Fibroblast of gingiva (primary cell): ENCODE measurements at regions not wholly inside any gene's neighbourhood (a gene's known extent, or its start where the extent isn't known, plus 50 kb on each side); places are given as distances from the start of the nearest gene placed in this dataset.
A peak's percentile ranks its signal among the peaks of the same experiment; 100 is the strongest.
"Not testable (repeated sequence)": the region's sequence is repeated elsewhere in the genome, so short reads cannot be mapped to it uniquely, and the experiment has no call there.

Experiments
- DNase-seq: peaks from one replicate; pipeline ENCODE4 v3.0.0-alpha.2; 2011; ENCODE audit warnings: low read depth

DNA sequence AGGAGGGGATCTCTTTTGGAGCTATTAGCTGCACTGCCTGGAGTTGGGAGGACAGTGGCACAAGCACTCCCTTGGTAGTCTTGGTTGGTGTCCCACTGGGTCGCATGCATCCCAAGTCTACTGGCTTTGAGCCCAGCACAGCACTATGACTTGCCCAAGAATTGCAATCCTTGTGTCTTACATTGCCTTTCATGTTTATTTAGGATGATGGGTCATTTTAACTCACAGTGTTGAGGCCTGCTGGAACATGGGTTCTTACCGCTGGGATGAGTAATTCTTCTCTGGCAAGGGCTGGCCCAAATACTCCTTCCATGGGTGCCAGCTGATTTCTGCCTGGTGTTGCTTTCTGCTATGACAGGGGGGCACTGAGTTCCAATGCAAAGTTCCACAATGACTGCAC lies 185.5 kb downstream of the TEX13C start:
- DNase-seq: peak; percentile 0

DNA sequence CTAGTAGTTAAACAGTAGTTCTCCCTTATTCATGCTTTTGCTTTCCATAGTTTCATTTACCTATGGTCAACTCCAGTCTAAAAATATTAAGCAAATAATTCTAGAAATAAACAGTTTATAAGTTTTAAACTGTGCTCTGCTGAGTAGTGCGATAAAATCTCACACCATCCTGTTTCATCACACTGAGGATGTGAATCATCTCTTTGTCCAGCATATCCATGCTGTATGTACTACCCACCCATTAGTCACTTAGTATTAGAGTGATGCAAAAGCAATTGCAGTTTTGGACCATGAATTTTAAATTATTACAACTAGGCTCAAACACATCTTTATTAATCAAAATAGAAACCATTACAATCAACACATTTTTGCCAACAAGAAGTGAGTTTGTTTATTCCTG lies 187.4 kb downstream of the TEX13C start:
- DNase-seq: peak; percentile 0

DNA sequence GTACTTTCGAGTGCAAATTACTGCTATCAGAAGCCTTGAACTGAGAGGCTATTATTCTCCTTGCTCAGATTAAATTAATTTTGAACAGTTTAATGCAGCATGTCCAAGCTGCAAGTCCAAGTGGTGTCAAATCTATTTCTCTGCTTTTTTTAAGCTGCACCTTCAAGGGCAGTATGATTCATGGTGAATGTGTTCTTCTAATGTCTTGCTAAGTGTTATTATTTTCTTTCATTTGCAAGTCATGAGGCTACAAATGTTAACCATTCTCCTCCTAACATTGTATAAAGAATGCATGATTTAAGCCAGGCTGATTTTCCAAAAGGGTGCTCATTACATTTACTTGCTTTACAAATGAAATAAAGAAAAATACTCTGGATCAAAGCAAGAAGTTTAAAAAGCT lies 200.4 kb downstream of the TEX13C start:
- no peak for DNase-seq

DNA sequence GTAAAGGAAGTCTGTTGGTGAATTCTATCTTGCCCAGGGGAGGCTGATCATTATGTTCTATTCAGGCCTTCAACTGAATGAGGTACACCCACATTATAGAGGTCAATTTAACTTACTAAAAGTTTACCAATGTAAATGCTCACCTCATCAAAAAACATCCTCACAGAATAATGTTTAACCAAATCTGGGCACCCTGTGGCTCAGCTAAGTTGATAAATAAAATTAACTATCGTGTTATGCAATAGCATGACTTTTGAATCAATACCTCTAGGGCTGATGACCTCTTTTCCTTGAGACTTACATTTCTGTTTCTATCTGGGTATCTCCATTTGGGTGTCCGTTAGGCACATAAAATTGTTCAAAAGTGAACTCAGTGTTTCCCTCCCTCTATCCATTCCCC lies 203.1 kb downstream of the TEX13C start:
- no peak for DNase-seq

DNA sequence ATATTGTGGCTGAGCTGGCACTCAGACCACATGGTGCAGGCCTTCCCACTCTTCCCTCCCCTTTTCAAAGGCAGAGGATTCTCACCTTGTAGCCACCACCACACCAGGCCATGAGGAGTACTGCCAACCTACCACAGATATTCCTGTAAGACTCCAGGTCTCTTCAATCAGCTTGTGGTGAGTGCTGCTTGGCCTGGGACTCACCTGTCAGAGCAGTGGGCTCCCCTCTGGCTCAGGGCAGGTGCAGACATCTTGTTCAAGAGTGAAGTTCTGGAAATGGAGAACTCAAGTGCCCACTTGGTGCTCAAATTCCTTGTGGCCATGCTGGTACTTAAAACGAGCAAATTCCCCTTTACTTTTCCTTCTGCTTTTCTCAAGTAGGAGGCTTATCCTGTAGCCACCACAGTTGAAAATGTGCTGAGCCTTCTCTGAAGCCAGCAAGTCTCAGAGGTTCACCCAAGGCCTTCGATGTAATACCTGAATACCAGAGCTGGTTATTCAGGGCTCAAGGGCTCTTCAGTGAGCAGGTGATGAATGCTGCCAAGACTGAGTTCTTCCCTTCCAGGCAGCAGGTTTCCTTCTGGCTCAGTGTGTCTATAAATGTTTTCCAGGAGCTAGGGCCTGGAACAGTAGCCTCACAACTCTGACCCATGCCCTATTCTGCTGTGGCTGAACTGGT lies 212.9 kb downstream of the TEX13C start:
- no peak for DNase-seq

DNA sequence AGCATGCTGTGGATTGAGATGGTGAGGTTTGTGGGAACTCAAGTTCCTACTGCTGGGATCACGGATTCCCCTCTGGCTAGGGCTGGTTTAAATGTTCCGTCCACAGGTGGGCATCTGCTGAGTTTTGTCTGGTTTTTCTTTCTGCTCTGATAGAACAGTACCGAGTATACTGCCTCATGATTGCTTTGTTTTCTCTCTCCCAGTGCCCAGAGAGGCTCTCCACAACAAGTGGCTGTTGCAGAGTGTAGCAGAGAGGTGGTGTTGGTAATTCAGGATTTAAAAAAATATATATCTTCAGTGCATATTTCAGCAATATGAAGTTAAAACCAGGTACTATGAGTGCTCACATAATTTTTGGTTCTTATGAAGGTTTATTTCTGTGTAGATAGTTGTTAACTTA lies 213.7 kb downstream of the TEX13C start:
- no peak for DNase-seq

DNA sequence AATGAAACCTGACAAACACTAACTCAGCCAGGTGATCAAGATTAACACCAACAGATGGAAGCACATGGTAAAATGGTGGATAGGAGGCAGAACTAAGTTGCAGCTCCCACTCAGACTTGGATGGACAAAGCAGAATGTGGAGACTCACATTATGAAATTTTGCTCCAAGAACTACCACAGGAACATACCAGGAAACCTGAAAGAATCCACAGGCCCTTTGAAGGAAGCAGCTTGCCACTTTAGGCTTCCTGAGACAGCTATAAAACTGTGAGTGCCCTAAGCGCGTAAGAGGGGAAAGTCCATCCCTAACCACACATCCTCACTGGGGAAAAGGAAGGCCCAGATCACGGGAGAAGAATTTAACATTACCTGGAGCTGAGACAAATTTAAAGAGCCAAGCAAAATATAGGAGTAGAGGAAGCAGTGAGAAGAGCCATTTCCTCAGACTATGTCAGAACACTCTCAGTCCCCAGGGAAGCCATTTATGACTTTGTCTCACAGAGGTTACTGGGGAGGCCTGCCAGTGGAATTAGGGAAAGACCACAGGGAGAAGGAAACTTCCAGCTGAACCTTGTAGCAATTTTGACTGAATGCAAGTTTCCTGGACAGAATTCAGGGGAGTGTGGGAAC lies 224.5 kb downstream of the TEX13C start:
- DNase-seq: no peak

DNA sequence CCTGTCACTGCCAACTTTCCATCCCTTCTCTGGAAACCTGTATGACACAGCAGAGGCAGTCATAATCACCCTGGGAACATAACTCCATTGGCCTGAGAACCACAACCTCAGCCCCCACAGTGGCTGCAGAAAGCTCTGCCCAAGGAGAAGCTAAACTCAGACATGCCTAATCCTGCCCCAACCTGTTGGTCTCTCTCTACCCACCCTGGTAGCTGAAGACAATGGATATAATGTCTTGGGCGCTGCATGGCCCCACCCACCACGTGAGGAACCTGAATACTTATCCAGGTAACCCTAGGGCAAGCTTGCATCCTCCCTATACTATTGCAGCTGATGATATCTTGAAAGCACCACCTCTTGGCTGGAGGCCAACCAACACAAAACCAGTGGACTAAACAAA lies 225.2 kb downstream of the TEX13C start:
- DNase-seq: no peak

DNA sequence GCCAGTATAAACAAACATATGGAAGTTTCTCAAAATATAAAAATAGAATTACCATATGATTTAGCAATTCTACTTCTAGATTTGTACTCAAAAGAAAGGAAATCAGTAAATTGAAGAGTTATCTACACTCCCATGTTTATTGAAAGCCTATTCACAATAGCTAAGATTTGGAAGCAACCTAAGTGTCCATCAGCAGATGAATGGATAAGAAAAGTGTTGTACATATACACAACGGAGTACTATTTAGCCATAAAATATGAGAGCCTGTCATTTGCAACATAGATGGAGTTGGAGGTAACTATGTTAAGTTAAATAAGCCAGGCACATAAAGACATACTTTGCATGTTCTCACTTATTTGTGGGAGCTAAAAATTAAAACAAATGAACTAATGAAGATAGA lies 257.8 kb downstream of the TEX13C start:
- no peak for DNase-seq

DNA sequence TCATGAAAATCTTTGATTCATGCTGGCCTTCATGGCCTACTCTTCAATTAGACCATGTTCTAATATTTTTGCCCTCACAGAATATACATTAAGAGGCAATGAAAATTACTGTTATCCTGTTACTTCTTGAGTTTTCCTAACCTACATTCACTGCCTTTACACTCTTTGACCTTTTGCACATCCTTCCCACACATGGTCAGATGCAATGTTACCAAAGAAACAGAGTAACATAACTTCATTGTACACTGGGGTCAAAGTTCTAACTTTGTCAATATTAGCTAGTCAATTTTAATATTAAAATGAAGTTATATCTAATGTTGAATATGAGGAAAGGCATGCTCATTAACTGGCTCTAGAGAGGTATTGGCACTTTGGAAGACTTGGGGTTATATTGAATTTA lies 284.8 kb downstream of the TEX13C start:
- no peak for DNase-seq

DNA sequence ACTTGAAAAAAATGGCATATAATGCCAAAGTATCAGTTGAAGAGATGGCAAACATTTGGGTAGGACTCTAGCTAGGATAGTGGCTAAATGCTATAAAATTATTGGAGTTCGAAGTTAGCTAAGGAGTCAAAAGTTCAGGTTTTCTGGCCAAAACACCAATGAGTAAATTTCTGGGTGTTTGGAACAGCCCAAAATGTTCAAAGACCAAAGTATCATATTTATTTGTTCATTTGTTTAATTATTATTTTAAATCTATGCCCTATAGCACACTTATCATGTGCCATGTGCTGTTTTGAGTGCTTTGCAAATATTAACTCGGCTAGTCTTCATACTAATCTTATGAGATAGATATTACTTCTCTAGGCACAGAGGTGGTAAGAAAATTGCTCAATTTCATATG lies 285.5 kb downstream of the TEX13C start:
- no peak for DNase-seq

DNA sequence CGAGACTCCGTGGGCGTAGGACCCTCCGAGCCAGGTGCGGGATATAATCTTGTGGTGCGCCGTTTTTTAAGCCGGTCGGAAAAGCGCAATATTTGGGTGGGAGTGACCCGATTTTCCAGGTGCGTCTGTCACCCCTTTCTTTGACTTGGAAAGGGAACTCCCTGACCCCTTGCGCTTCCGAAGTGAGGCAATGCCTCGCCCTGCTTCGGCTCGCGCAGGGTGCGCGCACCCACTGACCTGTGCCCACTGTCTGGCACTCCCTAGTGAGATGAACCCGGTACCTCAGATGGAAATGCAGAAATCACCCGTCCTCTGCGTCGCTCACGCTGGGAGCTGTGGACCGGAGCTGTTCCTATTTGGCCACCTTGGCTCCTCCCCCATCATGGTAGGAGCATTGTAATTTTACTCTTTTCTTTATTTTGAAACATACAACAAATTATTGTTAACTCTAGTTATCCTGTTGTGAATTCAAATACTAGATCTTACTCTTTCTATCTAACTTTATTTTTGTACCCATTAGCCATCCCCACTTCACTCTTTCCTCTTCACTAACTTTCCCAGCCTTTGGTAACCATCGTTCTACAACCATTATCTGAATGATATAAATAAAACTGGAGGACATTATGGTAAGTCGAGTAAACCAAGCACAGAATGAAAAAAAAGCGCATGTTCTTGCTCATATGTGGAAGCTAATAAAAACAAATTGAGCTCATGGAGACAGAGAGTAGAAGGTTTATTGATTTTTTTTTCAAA lies 295.1 kb downstream of the TEX13C start:
- DNase-seq: not testable (repeated sequence)

DNA sequence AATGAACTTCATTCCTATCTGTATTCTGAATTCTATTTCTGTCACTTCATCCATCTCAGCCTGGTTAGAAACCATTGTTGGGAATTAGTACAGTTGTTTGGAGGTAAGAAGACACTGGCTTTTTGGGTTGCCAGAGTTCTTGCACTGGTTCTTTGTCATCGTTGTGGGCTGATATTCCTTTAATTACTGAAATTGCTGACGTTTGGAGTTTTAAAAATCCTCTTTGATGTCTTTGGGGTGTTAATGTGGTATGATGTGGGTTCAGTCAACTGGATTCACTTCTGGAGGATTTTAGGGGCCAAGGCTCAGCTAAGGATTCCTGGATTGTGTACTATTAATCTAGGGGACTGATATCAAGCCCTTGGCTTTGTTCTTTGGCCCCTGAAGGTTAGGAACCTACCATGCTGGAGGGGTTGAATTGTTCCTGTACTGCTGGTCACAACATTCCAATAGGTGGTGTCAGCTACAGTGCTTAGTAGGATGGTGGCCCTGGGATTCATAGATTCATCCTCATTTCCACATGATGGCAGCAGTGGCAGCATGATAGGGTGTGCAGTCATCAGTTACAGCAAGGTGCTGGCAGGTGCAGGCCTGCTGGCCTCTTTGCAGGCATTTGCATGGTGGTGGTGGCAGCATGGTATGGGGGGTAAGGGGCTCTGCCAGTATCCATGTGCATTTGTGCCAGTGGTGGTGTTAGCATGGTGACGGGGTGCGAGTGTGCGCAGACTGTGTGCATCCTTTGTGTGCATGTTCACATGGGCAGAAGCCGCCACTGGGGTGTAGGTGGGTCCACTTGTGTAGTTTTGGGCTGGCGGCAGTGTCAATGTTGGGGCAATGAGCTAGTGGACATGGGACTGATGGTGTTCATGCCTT lies 301.3 kb downstream of the TEX13C start:
- DNase-seq: no peak

DNA sequence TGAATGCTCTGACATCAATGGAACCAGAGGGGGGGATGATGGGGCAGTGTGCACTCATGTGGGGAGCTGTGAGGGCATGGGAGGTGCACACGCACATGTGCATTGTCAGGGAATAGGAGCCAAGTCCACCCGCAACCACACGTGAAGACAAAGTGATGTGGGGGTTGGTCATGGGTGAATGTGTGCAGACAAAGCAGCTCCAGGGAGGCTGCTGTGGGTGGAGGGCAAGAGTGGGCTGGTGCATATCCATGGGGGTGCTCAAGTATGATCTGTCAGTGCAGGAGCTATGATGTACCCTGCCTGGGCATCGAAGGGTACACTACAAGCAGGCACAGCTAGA lies 301.9 kb downstream of the TEX13C start:
- no peak for DNase-seq

DNA sequence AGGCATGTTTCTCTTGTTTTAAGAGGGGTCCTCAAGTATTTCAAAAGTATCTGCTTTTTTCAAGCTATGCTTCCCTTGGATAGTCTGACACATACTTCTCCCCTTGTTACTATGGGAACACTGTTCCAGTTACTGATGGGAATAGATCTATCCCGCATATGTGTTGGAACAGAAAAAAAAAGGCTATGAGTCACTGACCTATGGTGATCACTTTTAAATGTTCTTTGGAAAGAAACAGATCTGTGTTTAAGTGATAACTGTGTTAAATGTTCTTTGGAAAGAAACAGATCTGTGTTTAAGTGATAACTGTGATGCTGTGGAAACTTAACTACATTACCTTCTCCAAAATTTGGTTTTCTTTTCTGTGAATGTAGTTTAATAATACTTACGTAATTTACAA lies 303.2 kb downstream of the TEX13C start:
- DNase-seq: no peak

DNA sequence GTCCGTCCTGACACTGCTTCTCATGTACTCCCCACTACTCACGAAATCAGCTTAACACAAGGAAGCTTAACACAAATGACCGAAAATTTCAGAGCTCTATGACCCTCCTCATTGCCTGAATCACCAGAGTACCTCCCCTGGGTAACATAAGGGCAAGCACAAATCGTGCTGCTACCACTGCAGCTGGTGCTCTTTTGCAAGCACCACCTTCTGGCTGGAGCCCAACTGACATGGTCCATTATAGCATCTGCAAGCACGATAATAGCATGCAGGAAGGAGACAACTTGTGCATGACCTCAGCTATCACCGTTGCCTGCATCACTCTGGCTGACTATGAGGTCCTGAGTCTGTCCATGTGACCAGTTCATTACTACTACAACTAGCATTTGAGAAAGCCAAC lies 308.0 kb downstream of the TEX13C start:
- no peak for DNase-seq

DNA sequence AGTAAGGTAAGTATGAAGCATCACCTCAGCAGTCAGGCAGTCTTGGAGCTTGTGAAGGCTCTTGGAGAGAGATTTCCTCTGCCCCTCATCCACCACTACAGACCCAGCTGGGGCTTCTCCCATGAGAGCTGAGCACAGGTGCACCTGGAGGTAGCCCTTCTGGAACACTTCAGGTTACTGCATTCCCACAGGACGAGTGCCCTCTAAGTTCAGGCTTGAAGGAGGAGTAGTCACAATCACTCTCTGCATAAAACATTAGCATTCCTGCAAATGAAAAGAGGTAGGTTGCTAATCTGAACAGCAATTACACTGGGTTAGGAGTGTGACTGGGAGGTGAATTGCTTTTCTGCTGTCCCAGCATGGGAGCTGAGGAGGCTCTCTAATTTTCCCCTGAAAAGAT lies 308.8 kb downstream of the TEX13C start:
- DNase-seq: no peak

DNA sequence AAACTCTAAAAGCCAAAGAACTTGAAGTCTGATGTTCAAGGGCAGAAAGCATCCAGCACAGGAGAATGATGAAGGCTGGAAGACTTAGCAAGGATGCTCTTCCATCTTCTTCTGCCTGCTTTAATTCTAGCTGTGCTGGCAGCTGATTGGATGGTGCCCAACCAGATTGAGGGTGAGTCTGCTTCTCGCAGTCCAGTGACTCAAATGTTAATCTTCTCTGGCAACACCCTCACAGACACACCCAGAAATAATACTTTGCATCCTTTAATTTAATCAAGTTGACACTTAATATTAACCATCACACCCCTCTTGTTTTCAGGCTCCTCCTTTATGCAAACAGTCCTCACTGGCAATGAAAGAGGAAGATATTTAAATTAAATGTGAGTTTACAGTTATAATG lies 321.7 kb downstream of the TEX13C start:
- DNase-seq: no peak

DNA sequence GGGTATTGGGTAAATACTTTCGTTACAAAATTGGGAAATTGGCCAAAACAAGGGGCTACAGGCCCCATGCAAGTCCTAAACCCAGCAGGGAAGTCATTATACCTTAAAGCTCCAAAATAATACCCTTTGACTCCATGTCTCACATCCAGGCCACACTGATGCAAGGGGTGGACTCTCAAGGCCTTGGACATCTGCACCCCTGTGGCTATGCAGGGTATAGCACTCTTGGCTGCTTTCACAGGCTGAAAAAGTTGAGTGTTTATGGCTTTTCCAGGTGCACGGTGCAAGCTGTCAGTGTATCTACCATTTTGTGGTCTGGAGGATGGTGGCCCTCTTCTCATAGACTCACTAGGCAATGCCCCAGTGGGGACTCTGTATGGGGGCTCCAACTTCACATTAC lies 326.5 kb downstream of the TEX13C start:
- no peak for DNase-seq

DNA sequence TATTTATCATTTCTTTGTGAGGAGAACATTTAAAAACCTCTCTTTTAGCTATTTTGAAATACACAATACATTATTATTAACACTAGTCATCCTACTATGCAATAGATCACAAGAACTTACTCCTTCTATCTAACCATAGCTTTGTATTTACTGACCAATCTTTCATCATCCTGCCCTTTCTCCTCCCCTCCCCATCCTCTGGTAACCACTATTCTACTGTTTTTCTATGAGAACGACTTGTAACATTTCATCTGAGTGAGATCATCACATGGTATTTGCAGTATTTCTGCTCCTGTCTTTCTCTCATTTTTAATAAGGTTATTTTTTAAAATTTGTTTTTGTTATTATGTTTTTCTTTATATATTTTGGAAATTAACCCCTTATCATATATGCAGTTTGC lies 331.8 kb downstream of the TEX13C start:
- no peak for DNase-seq

DNA sequence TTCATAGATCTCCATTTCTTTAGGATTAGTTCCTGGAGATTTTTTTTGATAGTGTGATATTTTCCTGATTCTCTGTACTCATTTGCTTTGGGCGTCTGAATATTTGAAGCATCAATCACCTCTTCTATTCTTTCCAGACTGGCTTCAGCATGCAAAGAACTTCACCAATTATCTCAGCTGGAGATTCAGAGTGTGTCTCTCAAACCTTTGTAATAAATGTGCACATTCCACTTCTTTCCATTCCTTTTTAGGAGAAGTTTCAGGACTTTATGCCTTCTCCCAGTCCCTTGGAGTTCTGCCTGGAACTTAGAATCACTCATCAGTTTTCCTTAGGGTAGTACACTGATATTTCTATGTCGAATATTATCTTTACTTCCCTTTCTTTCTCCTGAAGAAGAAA lies 334.8 kb downstream of the TEX13C start:
- no peak for DNase-seq

DNA sequence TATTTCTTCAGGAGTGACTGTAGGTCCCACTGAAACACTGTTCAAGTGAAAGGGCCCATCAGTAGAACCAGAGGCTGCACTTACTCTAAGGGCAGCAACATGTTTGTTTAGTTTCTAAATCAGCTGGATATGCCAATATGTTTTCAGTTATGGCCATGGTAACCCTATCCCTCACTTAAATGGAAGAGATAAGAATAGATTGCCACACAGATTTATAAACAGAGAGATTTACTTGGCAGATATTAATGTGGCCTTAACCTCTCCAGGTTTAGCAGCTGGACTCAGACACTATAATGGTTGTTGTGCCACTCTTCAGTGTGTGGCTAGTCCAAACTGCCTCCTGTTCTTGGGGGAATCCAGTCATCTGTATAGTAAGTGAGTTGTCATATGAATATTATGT lies 354.1 kb downstream of the TEX13C start:
- DNase-seq: no peak

DNA sequence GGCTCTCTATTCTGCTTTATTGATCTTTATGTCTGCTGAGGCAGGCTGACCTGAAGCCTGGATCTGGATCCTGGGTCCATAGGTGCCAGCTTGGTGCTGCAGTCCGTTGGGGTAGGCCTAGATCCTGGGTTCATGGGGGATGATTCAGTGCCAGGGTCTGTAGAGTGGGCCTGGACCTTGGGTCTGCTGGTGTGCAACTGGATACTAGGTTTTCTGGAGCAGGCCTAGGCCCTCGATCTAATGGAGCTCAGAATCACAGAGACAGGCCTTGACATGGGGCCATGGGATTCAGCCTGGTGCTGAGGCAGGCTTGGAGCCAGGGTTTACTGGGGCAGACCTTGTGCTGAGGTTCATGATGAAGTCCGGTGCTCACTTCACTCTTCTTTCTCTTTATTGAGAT lies 358.6 kb downstream of the TEX13C start:
- no peak for DNase-seq
